ENCODE measurements at regions not wholly inside any gene's neighbourhood (a gene's known extent, or its start where the extent isn't known, plus 50 kb on each side); places are given as distances from the start of the nearest gene placed in this dataset.

DNA sequence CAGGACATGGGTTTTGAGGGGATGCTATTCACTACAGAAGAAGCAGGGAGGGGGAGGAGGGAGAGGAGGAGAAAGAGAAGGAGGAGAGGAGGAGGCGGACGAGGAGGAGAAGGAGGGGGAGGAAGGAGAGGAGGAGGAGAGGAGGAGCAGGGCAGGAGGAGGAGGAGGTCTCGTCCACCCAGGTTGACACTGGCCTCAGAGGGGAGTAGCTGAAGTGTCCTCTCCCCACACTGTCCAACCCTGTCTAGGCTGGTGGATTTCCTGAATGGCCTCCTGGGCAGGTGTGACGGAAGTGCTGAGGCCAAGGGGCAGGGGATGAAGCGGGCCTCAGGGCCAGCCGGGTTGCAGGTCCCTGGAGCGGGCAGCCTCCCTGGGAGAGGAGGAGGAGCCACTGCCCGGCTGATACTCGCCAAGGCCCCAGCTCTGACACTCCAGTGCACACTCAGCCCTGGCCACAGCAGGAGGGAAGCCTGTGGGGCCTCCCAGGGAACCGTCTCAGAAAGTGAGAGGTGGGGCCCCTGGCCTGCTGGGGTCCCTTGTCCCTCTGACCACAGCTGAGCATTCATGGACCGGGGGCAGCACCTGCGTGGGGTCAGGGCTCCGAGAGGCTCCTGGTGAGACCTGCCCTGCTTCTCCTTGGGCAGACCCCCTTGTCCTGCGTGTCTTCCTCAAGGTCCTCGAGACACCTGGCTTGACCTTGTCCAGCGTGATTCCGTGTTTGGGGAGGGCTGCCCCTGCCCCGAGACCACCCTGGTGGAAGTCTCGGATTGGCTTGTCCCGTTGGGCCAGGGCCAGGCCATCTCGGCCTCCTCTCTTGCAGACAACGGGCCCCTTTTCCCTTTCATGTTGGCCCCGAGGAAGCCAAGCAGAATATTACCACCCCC is 200.6 kb upstream of the CIBAR2 start:
- Mint-ChIP-seq H3K4me1 (peaks cover 40% of the 10 kb centered on the region), H3K9me3 (no peaks in the 10 kb centered on the region), H3K4me3 (peak overlapping the region in 1 of 2 donors; percentile 31), H3K27ac (no peak overlapping the region), H3K27me3 (ENCODE audit: low read depth in 3 of 3) (peaks cover 10 to 29% (median 24%) of the 10 kb centered on the region in 3 donors), H3K36me3 (peaks cover 0 to 5% of the 10 kb centered on the region in 2 donors)
- intact Hi-C loops (cut with micrococcal nuclease) = no loop called here
- no peak overlapping the region for H3K27ac ChIP-seq (ENCODE audit: low read depth in 1 of 2, low read length in 2 of 2)
- no peak overlapping the region for H3K9ac ChIP-seq (ENCODE audit: insufficient read depth, low read length, poor library complexity, severe bottlenecking)
- H3K4me2 ChIP-seq (replicated peaks; ENCODE audit: extremely low read depth, low read length, poor library complexity, severe bottlenecking) = no peak overlapping the region
- no peak for DNase-seq
- no peak overlapping the region for H3K4me3 ChIP-seq (replicated peaks in 1 of 3; ENCODE audit: low read depth in 2 of 3, low read length in 3 of 3)
- no peaks in the 10 kb centered on the region for H3K36me3 ChIP-seq (replicated peaks in 1 of 2; ENCODE audit: control insufficient read depth in 1 of 2, insufficient read depth in 2 of 2, low read length in 2 of 2)
- peaks cover 36 to 39% of the 10 kb centered on the region in 2 donors for H3K4me1 ChIP-seq (ENCODE audit: control insufficient read depth in 1 of 2, insufficient read depth in 2 of 2, low read length in 2 of 2)
- H2AFZ ChIP-seq (ENCODE audit: insufficient read depth, low read depth, low read length, poor library complexity, severe bottlenecking) = no peak overlapping the region
- H3K79me2 ChIP-seq (ENCODE audit: insufficient read depth, low read length) = no peaks in the 10 kb centered on the region
- peaks cover 0 to 8% of the 10 kb centered on the region in 2 donors for H3K27me3 ChIP-seq (ENCODE audit: control insufficient read depth in 2 of 2, insufficient read depth in 2 of 2, low read length in 2 of 2)
- 44% methylated on average over 15 of the region's 23 CpGs for WGBS (ENCODE audit: insufficient coverage)
- no peaks in the 10 kb centered on the region for H3K9me3 ChIP-seq (replicated peaks in 1 of 2; ENCODE audit: control insufficient read depth in 1 of 2, insufficient read depth in 1 of 2, low read length in 2 of 2)
- no peaks in the 10 kb centered on the region for H4K20me1 ChIP-seq (ENCODE audit: insufficient read depth, low read length)
- TF ChIP-seq, protein P1, sequence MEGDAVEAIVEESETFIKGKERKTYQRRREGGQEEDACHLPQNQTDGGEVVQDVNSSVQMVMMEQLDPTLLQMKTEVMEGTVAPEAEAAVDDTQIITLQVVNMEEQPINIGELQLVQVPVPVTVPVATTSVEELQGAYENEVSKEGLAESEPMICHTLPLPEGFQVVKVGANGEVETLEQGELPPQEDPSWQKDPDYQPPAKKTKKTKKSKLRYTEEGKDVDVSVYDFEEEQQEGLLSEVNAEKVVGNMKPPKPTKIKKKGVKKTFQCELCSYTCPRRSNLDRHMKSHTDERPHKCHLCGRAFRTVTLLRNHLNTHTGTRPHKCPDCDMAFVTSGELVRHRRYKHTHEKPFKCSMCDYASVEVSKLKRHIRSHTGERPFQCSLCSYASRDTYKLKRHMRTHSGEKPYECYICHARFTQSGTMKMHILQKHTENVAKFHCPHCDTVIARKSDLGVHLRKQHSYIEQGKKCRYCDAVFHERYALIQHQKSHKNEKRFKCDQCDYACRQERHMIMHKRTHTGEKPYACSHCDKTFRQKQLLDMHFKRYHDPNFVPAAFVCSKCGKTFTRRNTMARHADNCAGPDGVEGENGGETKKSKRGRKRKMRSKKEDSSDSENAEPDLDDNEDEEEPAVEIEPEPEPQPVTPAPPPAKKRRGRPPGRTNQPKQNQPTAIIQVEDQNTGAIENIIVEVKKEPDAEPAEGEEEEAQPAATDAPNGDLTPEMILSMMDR (IDR thresholded peaks at IDR 0.05) = no peak

DNA sequence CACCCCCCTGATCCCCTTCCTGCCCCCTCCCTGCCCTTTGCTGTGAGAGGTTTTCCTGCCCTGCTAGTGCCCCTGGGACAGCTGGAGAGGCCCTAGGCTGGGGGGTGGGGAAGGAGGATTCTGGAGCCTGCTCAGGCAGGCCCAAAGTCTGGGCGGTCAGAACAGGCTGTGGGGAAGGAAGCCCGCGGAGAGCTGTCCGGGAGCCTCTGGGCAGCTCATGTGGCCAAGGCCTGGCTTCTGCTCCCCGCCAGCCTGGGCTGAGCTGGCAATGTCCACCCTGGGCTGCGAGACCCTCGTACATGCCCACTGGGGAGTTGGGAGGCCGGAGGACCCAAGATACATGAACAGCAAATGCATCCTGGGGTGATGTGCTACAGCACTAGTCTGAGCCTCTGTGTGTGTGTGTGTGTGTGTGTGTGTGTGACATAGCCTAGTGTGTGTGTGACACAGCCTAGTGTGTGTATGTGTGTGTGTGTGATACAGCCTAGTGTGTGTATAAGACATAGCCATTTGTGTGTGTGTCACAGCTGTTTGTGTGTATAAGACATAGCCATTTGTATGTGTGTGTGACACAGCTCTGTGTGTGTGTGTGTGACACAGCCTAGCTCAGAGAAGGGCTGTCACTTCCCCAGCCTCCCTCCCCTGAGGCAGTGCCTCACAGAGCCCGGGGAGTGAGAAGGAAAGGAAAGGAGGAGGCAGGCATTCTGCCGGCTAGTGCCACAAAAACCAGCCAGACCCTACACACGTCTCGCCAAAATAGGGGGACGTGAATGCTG is 201.4 kb upstream of the CIBAR2 start:
- Mint-ChIP-seq H3K9me3 (no peaks in the 10 kb centered on the region), H3K36me3 (peaks cover 0 to 5% of the 10 kb centered on the region in 2 donors), H3K27ac (no peak overlapping the region), H3K27me3 (ENCODE audit: low read depth in 3 of 3) (peaks cover 10 to 29% (median 24%) of the 10 kb centered on the region in 3 donors), H3K4me3 (peak overlapping the region in 1 of 2 donors; percentile 21), H3K4me1 (peaks cover 32% of the 10 kb centered on the region)
- Histone ChIP-seq H2AFZ (ENCODE audit: insufficient read depth, low read depth, low read length, poor library complexity, severe bottlenecking) (no peak overlapping the region), H3K79me2 (ENCODE audit: insufficient read depth, low read length) (no peaks in the 10 kb centered on the region), H3K4me2 (replicated peaks; ENCODE audit: extremely low read depth, low read length, poor library complexity, severe bottlenecking) (no peak overlapping the region), H3K36me3 (replicated peaks in 1 of 2; ENCODE audit: control insufficient read depth in 1 of 2, insufficient read depth in 2 of 2, low read length in 2 of 2) (no peaks in the 10 kb centered on the region), H3K4me1 (ENCODE audit: control insufficient read depth in 1 of 2, insufficient read depth in 2 of 2, low read length in 2 of 2) (peaks cover 28 to 30% of the 10 kb centered on the region in 2 donors), H3K4me3 (replicated peaks in 1 of 3; ENCODE audit: low read depth in 2 of 3, low read length in 3 of 3) (no peak overlapping the region), H3K9me3 (replicated peaks in 1 of 2; ENCODE audit: control insufficient read depth in 1 of 2, insufficient read depth in 1 of 2, low read length in 2 of 2) (no peaks in the 10 kb centered on the region), H3K27ac (ENCODE audit: low read depth in 1 of 2, low read length in 2 of 2) (no peak overlapping the region), H4K20me1 (ENCODE audit: insufficient read depth, low read length) (no peaks in the 10 kb centered on the region), H3K27me3 (ENCODE audit: control insufficient read depth in 2 of 2, insufficient read depth in 2 of 2, low read length in 2 of 2) (peaks cover 0 to 8% of the 10 kb centered on the region in 2 donors), H3K9ac (ENCODE audit: insufficient read depth, low read length, poor library complexity, severe bottlenecking) (no peak overlapping the region)
- intact Hi-C loops (cut with micrococcal nuclease) = no loop called here
- no peak for DNase-seq
- WGBS (ENCODE audit: insufficient coverage) = 53% methylated on average over 13 of the region's 13 CpGs
- TF ChIP-seq, protein P1 (IDR thresholded peaks at IDR 0.05) = no peak

Data from CD14-positive monocyte (primary cell).